ENCODE measurements at regions not wholly inside any gene's neighbourhood (a gene's known extent, or its start where the extent isn't known, plus 50 kb on each side); places are given as distances from the start of the nearest gene placed in this dataset.
"Not testable (repeated sequence)": the region's sequence is repeated elsewhere in the genome, so short reads cannot be mapped to it uniquely, and the experiment has no call there.

DNA sequence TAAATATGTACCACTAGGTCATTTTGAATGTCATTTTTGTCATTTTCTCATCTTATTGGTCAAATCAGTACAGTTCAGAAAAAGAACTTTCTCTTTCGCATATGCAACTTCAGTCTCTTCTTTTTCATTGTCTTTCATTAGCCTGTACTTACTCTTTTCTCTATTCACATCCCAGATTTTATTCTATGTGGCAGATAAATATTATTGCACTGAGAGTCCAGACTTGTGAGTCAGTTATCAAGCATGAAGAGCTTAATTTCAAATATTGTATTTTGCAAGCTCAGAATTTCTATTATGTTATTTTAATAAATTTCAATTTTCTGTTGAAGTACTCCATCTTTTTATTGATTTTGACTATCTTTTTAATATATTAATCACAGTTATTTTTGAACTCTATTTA lies 105.2 kb upstream of the PALMD start:
- Mint-ChIP-seq H3K9me3 (no peaks in the 10 kb centered on the region), H3K27ac (peak overlapping the region in 1 of 2 donors; percentile 53), H3K36me3 (no peaks in the 10 kb centered on the region)
- DNase-seq (ENCODE audit: low spot score in 2 of 2) (no peak), ATAC-seq (no peak)

DNA sequence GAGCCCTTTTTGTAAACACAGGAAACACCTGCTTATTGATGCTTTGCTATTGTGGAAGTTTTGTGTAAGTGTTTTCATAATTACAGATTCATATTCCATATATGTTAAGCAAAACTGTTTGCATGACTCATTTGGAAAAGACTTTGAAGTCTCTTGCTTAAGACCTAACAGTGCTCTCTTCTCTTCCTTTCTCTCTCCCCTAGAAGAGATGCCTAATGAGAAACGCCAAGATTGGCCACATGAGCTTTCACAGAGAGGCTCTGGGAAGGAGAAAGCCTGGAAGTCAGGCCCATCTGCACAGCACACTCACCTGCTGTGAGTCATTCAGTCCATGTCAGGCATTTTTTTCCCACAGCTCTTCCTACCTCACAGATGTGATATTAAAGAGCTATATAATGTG lies 101.6 kb upstream of the PALMD start:
- DNase-seq (ENCODE audit: low spot score in 2 of 2): no peak

DNA sequence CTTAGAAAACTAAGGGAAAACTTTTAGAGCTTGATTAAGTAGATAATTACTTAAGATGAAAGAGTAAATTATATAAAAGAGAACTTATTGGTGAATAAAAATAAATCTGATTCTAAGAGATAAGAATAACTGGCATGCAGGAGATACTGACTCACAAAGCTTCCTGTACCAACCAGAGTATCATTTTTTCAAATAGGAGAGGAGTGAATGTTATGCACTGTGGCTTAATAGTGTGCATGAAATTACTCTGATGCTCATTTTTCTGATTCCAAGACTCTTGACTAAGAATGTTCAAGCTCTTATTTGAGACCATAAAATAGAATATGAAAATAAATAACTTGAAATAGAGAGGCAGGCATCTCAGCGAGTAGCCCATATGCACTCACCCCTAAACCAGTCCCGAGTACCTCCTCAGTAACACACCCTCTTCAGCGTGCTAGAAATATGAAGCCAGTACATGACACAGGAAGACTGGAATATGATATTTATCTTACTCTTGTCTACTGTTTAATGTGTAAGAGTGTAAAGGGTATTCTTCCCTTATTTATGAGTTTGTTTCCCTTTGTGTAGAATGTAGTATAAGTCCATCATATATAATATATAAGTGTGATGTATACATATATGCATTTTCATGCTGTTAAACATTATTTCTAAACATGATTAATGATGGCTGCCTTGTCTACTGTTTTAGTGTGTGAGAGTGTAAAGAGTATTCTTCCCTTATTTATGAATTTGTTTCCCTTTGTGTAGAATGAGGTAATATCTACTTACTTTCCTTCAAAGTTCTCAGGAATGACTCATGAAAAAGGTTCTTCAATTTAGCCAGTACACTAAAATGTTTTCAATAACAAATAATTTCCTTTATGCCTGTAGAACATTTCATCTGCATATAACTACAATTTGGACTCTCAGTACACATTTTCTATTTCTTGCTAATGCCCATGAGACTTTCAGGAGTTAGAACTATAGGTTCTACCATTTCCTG lies 99.2 kb upstream of the PALMD start:
- H3K9me3 Mint-ChIP-seq: no peaks in the 10 kb centered on the region
- H3K36me3 Mint-ChIP-seq: no peaks in the 10 kb centered on the region
- DNase-seq (ENCODE audit: low spot score in 2 of 2) (no peak), ATAC-seq (no peak)
- no peak overlapping the region for H3K27ac Mint-ChIP-seq

More for the DNA sequence above, 101.6 kb upstream of the PALMD start:
- no peaks in the 10 kb centered on the region for H3K9me3 Mint-ChIP-seq
- ATAC-seq: peak in 1 of 2 donors; percentile 67
- H3K36me3 Mint-ChIP-seq: no peaks in the 10 kb centered on the region
- H3K27ac Mint-ChIP-seq: no peak overlapping the region

DNA sequence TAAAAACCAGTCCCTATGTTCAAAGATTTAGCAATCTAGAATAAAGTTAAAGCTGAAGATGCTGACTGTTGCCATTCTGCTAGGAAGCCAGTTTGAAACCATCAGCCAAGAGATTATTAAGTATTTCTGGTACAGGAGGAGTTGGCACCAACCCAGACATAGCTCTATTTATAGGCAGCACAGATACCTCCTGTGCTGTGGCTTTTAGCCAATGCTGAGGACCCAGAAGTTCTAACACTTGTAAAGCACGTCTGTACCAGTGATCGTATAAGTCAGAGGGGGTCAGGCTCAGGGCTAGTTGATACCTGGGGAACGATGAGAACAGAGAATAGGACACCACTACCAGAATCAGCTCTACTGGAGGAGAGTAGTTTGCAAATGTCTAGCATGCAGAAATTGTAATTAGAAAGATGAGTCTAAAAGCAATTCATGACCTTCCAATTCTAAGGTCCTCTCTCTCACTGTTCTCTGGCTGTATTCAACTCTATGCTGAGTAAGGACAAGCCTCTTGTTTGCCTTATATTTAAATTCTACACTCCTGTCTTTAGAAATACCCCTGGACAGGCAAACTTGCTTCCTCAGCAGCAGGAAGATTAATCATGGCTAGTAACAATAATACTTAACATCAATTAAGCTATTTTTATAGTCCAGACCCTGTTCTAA lies 96.8 kb upstream of the PALMD start:
- Mint-ChIP-seq H3K36me3 (no peaks in the 10 kb centered on the region), H3K9me3 (no peaks in the 10 kb centered on the region)
- ATAC-seq: no peak

DNA sequence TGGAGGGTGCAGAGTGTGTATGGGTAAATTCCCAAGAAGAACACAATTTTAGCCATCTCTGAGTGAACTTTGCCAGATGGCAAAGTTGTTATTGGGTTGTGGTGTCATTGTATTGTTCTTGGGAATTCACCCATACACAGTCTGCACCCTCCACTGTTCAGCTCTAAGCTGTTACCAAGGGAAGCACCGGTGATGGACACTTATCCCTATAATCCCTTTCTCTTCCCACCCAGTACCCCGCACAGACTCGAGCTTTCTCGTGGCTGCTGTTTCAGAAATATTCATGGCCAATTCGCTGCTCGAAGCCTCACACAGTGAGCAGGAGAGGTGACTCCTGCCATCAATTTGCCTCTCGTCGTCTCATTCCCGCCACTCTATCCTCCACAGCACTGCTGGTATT lies 95.7 kb upstream of the PALMD start:
- Mint-ChIP-seq H3K27ac (no peak overlapping the region), H3K36me3 (no peaks in the 10 kb centered on the region), H3K9me3 (no peaks in the 10 kb centered on the region)
- ATAC-seq: no peak
- no peak for DNase-seq (ENCODE audit: low spot score in 2 of 2)

More for the DNA sequence above, 96.8 kb upstream of the PALMD start:
- H3K27ac Mint-ChIP-seq: no peak overlapping the region
- DNase-seq (ENCODE audit: low spot score in 2 of 2): no peak

DNA sequence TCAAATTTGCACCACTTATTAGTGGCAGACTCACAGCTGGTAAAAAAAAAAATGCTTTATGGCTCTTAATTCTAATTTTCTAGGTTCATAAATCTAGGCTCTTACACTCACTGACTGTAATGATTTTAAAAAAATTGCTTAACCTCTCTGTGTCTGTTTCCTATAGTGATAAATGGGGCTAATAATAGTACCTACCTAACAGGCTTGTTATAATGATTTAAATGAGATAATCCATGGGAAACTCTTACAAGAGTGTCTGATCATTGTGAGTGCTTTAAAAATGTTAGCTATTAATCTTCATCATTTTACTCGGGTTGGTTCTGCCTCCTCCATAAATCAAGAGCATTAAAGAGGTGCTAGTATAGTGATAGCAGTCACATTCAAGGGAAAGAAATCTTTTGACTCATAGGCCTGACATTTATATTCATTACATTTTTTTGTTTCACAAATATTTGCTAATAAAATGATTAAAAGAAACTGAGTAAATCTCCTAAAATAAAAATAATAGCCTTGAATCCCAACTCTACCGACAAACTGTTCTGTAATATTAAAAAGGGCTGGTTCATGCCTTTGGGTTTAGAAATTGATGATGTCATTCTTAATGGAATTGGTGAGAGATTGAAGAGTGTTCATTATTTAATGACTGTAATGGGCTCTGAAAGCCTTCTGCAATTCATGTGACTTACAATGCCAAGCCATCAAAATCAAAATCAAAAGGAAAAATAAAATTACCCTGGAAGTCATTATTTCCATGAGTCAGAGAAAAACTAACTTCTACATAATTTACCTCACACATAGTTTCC lies 93.9 kb upstream of the PALMD start:
- Mint-ChIP-seq H3K36me3 (no peaks in the 10 kb centered on the region), H3K27ac (no peak overlapping the region), H3K9me3 (no peaks in the 10 kb centered on the region)
- no peak for DNase-seq (ENCODE audit: low spot score in 2 of 2)
- no peak for ATAC-seq

DNA sequence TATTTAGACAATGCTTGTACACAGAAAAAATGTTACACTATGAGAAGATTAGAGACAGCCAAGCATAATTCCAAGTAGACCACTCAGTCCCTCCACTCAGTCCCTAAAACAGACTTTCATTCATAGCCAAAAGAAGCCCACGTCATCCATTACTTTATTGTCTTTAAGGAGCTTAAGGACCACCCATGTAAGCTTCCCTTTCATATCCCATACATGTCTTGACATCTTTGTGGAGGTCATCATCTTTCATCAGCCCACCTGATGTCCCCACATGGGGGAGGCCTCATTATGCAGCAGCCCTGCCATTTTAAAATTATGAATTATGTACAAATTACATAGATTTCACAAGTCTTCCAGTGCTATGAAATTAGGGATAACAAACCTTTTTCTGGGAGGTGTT lies 92.6 kb upstream of the PALMD start:
- Mint-ChIP-seq H3K36me3 (no peaks in the 10 kb centered on the region), H3K27ac (no peak overlapping the region), H3K9me3 (no peaks in the 10 kb centered on the region)
- DNase-seq (ENCODE audit: low spot score in 2 of 2) (no peak), ATAC-seq (no peak)

DNA sequence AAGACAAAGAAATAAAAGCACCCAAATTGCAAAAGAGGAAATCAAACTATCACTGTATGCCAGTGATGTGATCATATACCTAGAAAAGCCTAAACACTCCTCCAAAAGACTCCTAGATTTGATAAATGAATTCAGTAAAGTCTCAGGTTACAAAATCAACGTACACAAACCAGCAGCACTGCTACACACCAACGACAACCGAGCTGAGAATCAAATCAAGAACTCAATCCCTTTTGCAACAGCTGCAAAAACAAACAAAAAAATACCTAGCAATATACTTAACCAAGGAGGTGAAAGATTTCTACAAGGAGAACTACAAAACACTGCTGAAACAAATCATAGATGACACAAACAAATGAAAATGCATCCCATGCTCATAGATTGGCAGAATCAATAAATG lies 92.1 kb upstream of the PALMD start:
- DNase-seq (ENCODE audit: low spot score in 2 of 2); H3K27ac Mint-ChIP-seq; H3K36me3 Mint-ChIP-seq; H3K9me3 Mint-ChIP-seq; ATAC-seq: not testable (repeated sequence)

DNA sequence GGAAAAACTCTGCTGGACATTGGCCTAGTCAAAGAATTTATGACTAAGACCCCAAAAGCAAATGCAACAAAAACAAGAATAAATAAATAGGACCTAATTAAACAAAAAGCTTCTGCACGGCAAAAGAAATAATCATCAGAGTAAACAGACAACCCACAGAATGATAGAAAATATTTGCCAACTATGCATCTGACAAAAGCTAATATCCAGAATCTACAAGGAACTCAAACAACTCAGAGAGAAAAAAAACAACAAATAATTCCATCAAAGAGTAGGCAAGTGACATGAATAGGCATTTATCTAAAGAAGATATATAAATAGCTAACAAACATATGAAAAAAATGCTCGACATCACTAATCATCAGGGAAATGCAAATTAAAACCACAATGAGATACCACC lies 91.2 kb upstream of the PALMD start:
- no peak for ATAC-seq
- H3K27ac Mint-ChIP-seq: no peak overlapping the region
- DNase-seq (ENCODE audit: low spot score in 2 of 2): no peak
- H3K36me3 Mint-ChIP-seq: no peaks in the 10 kb centered on the region
- H3K9me3 Mint-ChIP-seq: no peaks in the 10 kb centered on the region

DNA sequence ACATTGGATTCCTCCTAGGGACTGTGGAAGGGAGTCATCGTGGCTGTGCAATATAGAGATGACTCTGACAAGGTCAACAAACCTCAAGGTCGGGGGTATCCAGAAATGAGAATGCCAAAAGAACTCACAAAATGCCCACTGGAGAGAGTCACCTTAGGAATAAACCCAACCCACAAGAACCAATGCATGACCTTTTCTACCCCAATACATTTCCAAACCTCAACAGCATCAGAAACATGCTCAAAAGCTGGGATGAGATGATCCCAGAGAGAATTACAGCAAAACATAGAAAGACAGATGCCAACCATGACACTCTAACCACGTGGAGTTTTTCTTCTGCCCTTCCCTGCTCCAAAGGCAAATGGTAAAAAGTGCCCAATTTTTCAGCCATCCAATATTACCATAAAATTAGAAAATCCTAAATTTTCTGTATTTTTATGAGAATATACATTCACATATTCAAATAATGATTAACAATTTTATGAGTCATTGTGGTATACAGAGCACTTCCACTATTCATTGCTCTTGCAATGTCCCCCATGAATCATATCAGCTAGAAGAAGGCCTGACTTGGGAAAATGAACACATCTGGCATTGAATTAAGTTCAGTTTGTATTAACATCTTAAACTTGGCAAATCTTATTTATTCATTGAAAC lies 88.2 kb upstream of the PALMD start:
- Mint-ChIP-seq H3K36me3 (no peaks in the 10 kb centered on the region), H3K27ac (no peak overlapping the region), H3K9me3 (peaks cover 0 to 3% of the 10 kb centered on the region in 2 donors)
- ATAC-seq: no peak
- no peak for DNase-seq (ENCODE audit: low spot score in 2 of 2)

DNA sequence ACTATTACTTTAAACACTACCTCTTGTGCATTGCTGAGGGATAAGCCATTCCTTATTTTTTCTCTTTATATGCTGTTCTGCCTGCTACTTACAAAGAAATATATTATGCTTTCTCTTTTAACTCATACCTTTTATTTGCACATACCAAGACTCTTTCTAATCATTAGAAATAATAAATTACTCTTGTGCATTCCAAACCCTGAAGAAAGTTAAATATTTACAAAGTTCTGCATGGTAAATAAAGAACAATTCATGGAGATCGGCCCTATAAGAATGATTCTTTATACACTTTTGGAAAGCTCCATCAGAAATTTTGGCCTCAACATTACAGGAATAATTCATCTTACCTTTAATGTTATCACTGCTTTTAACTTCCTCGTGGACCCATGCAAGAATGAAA lies 86.7 kb upstream of the PALMD start:
- Mint-ChIP-seq H3K36me3 (no peaks in the 10 kb centered on the region), H3K9me3 (peaks cover 0 to 3% of the 10 kb centered on the region in 2 donors), H3K27ac (no peak overlapping the region)
- no peak for ATAC-seq
- DNase-seq (ENCODE audit: low spot score in 2 of 2): no peak

DNA sequence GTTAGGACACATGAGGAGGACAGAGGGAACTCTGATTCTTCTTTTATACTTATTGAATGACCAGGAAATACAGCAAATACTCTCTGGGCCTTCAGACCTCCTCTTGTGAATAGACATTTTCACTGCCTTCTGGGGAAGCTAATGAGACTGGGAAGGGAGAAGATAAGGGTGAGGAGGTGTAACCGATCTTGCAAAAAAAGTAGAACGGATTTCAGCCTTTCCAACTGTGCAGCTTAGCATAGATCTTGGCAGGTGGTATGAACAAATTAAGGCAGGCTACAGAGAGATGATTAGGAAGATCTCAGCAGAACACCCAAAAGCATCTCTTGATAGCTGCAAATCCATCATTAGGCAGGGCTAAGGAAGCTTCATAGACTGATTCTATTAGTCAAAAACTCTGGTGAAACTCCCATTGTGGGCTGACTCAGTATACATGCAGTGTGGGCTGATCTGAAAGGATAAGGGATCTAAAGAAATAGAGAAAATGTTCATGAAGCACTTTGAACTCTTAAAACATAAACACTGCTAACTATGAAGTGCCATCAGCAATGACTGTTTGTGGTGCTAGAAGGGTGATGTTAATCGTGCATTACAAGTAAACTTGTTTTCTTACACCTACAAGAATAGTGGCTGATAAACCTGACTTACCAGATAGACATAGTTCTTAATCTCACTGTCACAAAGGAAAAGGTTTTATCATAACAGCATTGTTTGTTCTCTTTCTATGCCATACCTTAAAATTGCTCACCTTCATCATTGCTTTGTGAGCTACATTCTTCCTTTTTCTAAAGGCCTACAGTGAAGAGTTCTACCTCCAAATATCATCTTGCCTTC lies 85.5 kb upstream of the PALMD start:
- peaks cover 0 to 3% of the 10 kb centered on the region in 2 donors for H3K9me3 Mint-ChIP-seq
- H3K36me3 Mint-ChIP-seq: no peaks in the 10 kb centered on the region
- DNase-seq (ENCODE audit: low spot score in 2 of 2): no peak
- no peak for ATAC-seq
- no peak overlapping the region for H3K27ac Mint-ChIP-seq

DNA sequence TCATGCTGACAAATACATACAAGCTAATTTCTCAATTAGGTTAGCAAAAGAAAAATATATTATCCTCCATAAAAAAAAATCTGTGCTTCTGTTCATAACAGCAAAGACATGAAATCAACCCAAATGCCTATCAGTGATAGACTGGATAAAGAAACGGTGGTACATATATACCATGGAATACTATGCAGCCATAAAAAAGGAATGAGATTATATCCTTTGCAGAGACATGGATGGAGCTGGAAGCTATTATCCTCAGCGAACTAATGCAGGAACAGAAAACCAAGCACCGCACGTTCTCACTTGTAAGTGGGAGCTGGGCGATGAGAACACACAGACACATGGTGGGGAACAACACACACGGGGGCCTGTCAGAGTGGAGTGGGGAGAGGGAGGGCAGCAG lies 84.0 kb upstream of the PALMD start:
- Mint-ChIP-seq H3K36me3 (no peaks in the 10 kb centered on the region), H3K9me3 (peaks cover 0 to 3% of the 10 kb centered on the region in 2 donors), H3K27ac (no peak overlapping the region)
- DNase-seq (ENCODE audit: low spot score in 2 of 2): no peak
- ATAC-seq: no peak

DNA sequence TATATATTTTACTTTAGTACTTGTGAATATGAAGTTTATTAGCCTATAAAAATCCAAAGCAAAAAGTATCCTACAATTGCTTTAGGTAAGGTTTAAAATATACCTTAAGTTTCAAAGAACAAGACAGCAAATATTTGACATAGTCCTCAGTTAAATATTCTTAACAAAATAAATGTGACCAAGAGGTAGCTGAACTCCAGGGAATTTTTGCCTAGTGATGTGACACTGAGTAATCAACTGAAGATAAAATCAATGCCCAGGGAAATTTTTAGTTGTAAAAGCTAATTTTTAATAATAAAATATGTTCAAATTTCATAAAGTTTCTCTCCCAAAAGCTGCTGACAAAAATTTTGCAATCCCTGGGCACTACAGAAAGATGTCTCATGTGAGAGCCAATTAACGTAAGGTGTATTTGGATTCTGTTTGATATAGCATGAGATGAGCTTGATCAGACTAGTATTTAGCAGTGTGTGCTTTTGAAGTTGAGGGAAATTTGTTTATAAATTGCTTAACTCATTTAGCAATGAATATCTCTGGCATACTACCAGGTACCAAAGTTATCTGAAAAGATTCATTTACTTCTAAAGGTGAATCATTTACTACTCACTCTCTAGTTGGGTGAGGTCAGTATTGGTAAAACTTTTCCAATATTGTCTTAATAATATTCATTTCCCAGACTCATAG lies 80.2 kb upstream of the PALMD start:
- Mint-ChIP-seq H3K36me3 (no peaks in the 10 kb centered on the region), H3K27ac (no peak overlapping the region), H3K9me3 (peaks cover 0 to 3% of the 10 kb centered on the region in 2 donors)
- DNase-seq (ENCODE audit: low spot score in 2 of 2): no peak
- no peak for ATAC-seq

DNA sequence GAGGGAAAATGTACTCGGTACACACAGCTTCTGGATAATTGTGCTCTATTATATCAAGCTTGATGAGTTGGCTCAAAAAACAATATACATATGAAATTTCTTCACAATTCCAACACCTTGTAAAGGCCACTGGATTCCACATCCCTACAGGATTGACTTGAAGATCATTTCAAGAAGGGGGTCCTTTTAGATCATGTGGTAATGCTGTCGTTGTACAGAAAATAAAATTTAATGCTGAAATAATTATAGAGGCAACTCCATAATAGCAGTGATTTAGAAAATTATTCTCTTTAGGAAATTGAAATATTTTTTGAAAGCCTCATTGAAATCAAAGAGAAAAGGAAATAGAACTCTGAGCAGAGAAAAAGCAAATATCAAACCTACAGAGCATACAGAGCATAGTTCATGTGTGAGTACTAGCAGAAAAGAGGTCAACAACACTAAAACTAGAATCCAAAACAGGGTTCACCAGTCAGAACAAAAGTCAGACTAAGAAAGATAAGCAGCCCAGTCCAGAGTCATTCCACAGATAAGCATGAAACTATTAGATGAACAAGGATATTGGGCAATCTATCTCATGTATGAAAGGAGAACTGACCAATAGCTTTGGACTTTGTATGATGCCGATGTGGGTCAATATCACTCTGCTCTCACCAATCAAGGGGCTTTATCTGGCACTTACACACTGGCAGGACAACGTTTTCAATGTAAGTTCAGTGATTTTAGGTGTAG lies 79.5 kb upstream of the PALMD start:
- ATAC-seq (no peak), DNase-seq (ENCODE audit: low spot score in 2 of 2) (no peak)
- no peak overlapping the region for H3K27ac Mint-ChIP-seq

More for the DNA sequence above, 79.5 kb upstream of the PALMD start:
- no peaks in the 10 kb centered on the region for H3K36me3 Mint-ChIP-seq
- peaks cover 0 to 3% of the 10 kb centered on the region in 2 donors for H3K9me3 Mint-ChIP-seq
